ENCODE measurements at regions not wholly inside any gene's neighbourhood (a gene's known extent, or its start where the extent isn't known, plus 50 kb on each side); places are given as distances from the start of the nearest gene placed in this dataset.
"Not testable (repeated sequence)": the region's sequence is repeated elsewhere in the genome, so short reads cannot be mapped to it uniquely, and the experiment has no call there.

- intact Hi-C loops (cut with DNase I): no loop called here
- ATAC-seq (no peak), DNase-seq (no peak)
Measured at GRCh38 chr4:177771645-177772044, 329.4 kb upstream of the AGA start.

DNA sequence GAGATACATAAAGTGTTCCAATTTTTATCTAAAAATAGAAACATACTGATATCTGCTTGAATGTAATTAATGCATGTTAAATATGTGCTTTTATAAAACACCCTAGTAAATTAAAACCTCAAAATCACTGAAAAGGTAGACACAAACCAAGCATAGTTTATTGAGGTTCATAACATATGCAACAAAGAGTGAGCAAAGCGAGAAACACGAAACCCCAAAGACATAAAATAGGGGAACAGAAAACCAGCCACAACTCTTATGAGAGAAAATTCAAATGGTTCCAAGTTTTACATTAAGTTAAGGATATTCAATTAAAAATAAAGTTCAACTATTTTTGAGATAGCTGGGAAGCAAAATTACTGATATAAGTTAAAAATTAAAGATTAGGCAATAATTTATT, 336.4 kb upstream of the AGA start:
- DNase-seq (no peak), ATAC-seq (no peak)
- intact Hi-C loops (cut with DNase I): no loop called here

DNA sequence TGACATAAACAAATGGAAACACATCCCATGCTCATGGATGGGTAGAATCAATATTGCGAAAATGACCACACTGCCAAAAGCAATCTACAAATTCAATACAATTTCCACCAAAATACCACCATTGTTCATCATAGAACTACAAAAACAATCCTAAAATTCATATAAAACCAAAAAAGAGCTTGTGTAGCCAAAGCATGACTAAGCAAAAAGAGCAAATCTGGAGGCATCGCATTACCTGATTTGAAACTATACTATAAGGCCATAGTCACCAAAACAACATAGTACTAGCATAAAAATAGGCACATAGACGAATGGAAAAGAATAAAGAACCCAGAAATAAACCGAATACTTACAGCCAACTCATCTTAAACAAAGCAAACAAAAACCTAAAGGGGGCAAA, 342.8 kb upstream of the AGA start:
- intact Hi-C loops (cut with DNase I): no loop called here
- DNase-seq: no peak
- ATAC-seq: no peak

- intact Hi-C loops (cut with DNase I): no loop called here
- ATAC-seq: no peak
- no peak for DNase-seq
Measured at GRCh38 chr4:177789610-177790009, 347.4 kb upstream of the AGA start.

DNA sequence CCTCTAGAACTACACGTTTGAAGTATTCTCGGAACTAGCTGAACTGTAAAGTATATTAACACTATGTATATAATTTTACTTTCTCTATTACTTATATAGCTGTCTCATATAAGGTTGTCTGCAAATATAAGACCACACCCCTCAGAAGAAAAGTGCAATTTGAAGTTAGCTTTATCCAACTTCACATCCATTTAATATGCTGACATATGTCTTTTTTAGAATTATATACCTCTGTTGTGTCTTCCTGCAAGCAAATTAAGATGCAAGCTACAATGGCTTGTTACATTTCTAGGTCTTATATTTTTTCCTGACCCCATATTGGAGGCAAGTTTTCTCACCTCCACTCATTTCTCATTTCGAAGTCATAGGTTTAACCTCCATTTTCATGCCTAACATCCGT, 349.0 kb upstream of the AGA start:
- intact Hi-C loops (cut with DNase I): no loop called here
- ATAC-seq (no peak), DNase-seq (no peak)

- ATAC-seq (no peak), DNase-seq (no peak)
- intact Hi-C loops (cut with DNase I): no loop called here
Measured at GRCh38 chr4:177796841-177797240, 354.6 kb upstream of the AGA start.

DNA sequence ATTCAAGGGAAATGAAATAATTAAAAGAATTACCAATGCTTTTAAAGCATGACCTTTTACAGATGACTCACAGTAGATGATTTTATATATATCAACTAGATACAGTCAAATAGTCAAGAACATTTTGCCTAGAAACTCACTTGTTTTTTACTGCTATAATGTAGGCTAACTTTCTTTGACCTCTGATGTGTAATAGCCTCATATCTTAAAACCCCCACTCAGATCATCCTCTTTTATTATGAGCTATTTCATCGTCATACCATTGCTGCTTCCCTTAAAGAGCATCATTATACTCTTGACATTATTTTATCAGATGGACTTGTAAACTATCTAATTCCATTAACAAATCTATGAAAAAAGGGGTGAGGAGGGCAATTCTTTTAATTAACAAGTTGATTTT, 355.9 kb upstream of the AGA start:
- no peak for ATAC-seq
- no peak for DNase-seq
- intact Hi-C loops (cut with DNase I): no loop called here

DNA sequence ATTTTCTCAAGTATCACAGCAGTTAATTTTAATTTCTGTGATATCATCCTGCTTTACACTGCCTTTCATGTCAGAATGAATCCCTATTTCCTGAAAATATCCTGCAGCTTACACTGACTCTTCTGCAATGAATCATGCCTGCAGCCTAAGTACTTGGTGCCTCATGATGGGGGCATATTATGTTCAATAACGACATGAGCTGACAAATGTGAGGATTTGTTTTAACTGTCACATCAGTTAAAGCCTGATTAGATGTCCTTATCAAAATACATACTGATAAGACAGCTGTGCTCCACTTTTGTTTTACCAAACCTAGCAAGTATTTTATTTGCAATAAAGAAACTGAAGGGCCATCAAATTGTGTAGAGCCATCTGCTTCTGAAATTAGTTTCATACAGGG, 359.9 kb upstream of the AGA start:
- no peak for ATAC-seq
- DNase-seq: no peak
- intact Hi-C loops (cut with DNase I): no loop called here

GRCh38 chr4:177802661-177803060, 360.4 kb upstream of the AGA start:
- no peak for DNase-seq
- intact Hi-C loops (cut with DNase I): no loop called here
- ATAC-seq: no peak

DNA sequence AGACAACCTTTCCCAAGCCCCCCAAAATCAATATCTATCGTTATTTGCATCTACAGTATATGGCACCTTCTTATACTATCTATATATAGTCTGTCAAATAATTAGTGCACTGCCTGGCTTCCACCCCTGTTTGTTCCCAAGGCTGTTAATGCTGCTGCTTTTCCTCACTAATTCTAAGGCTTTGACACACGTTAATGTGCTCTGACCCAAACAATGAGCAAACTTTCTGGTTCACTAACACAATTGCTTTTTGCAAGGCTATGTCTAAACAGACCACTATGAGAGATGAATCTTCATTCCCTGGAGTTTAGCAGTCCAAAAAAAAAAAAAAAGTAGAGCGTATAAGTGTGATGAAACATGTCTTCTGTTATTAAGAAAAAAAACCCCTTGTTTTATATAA, 360.9 kb upstream of the AGA start:
- ATAC-seq (no peak), DNase-seq (no peak)
- intact Hi-C loops (cut with DNase I): no loop called here

- DNase-seq: no peak
- intact Hi-C loops (cut with DNase I): no loop called here
- no peak for ATAC-seq
Measured at GRCh38 chr4:177809791-177810190, 367.6 kb upstream of the AGA start.

GRCh38 chr4:177810220-177810619, 368.0 kb upstream of the AGA start:
- ATAC-seq (no peak), DNase-seq (no peak)
- intact Hi-C loops (cut with DNase I): no loop called here

- intact Hi-C loops (cut with DNase I); ATAC-seq; DNase-seq: not testable (repeated sequence)
Measured at GRCh38 chr4:177818392-177818791, 376.2 kb upstream of the AGA start.

DNA sequence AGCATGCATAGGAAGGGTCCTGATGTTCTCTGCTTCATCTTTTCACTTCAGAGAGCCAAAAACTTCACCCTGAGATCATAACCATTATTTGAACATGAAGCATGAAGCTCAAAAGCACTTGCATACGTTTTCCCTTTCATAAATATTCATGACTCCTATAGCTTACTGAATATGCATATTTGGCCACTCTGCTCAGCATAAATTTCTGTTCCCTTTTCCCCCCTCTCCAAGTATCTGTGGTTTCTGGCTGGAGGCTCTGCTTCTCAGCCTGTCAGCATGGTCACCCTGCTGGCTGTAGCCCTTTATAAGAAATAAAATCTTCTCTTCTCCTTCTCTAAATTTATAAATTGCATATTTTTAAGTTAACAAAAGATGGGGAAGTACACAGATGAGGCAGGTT, 384.7 kb upstream of the AGA start:
- intact Hi-C loops (cut with DNase I): no loop called here
- DNase-seq (no peak), ATAC-seq (no peak)

DNA sequence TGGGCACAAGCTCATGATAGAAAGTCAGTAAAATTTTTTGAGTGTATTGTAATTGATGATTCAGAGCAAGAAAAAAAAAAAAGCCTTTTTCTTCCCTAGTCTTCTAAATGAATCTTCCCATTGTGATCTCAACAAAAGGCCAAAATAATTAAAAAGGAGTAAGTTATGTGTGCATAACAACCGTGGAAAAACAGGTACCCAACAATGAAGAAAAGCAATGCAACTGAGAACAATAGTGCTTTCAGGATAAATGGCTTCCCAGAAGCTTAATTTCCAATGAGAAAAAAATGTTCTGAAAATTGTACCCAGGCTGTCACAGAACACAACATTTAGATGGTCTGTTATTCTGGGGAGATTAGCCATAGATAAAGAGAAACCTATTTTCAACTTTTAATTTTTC, 399.0 kb upstream of the AGA start:
- ATAC-seq (no peak), DNase-seq (no peak)
- intact Hi-C loops (cut with DNase I): no loop called here

- intact Hi-C loops (cut with DNase I): no loop called here
- ATAC-seq (no peak), DNase-seq (no peak)
Measured at GRCh38 chr4:177853229-177853628, 411.0 kb upstream of the AGA start.

- ATAC-seq (no peak), DNase-seq (no peak)
- intact Hi-C loops (cut with DNase I): no loop called here
Measured at GRCh38 chr4:177855507-177856197, 413.4 kb upstream of the AGA start.

- ATAC-seq (no peak), DNase-seq (no peak)
- intact Hi-C loops (cut with DNase I): no loop called here
Measured at GRCh38 chr4:177860171-177860570, 417.9 kb upstream of the AGA start.

GRCh38 chr4:177861551-177862094, 419.4 kb upstream of the AGA start:
- intact Hi-C loops (cut with DNase I): no loop called here
- DNase-seq (no peak), ATAC-seq (no peak)

- ATAC-seq: no peak
- DNase-seq: no peak
- intact Hi-C loops (cut with DNase I): no loop called here
Measured at GRCh38 chr4:177862541-177863176, 420.4 kb upstream of the AGA start.

DNA sequence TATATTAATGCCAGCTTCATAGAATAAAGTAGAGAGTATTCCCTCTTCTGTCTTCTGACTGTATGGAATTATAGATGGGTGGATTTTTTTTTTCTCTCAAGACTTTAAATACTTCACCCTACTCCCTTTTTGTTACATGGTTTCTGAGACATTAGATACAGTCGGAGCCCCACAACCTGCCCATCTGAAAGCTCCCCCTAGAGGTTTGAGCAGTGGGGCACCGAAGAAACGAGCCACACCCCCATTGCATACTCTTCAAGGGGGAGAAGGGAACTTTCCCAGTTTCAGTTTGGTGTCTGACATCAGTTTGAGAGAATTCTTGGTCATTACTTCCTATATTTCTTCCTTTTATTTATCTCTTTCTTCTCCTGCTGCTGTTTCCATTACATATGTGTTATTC, 437.6 kb upstream of the AGA start:
- ATAC-seq (no peak), DNase-seq (no peak)
- intact Hi-C loops (cut with DNase I): no loop called here
